Mesenchymal stem cell (in vitro differentiated cells and primary cell): ENCODE measurements at regions not wholly inside any gene's neighbourhood (a gene's known extent, or its start where the extent isn't known, plus 50 kb on each side); places are given as distances from the start of the nearest gene placed in this dataset.

Source experiments
- DNase-seq: peaks from one replicate; pipeline ENCODE4 v3.0.0-alpha.2; 2013
- H2AFZ ChIP-seq: one replicate; pipeline ENCODE4 v1.6.1; 2013; ENCODE audit warnings: low read depth, mild to moderate bottlenecking, control low read depth, inconsistent platforms, low read length, moderate library complexity
- H2AK5ac ChIP-seq: 2 replicates; pipeline ENCODE4 v1.6.1; 2013; ENCODE audit warnings: low read length, moderate library complexity, mild to moderate bottlenecking, inconsistent platforms; ENCODE audit not compliant: severe bottlenecking
- H2BK120ac ChIP-seq: one replicate; pipeline ENCODE4 v1.6.1; 2013; ENCODE audit warnings: low read depth, mild to moderate bottlenecking, inconsistent platforms, low read length, moderate library complexity
- H2BK12ac ChIP-seq, 2 experiments: one replicate each; pipeline ENCODE4 v1.6.1; 2013; ENCODE audit warnings: inconsistent platforms in 2 of 2, low read length in 2 of 2, mild to moderate bottlenecking in 2 of 2, moderate library complexity in 2 of 2, control low read depth in 1 of 2
- H2BK15ac ChIP-seq: one replicate; pipeline ENCODE4 v1.6.1; 2013; ENCODE audit warnings: mild to moderate bottlenecking, low read depth, inconsistent platforms; ENCODE audit not compliant: poor library complexity, severe bottlenecking
- H2BK5ac ChIP-seq: 2 replicates; pipeline ENCODE4 v1.6.1; 2013; ENCODE audit warnings: low read depth, mild to moderate bottlenecking, low read length, control low read depth, inconsistent platforms; ENCODE audit not compliant: poor library complexity, severe bottlenecking
- H3K14ac ChIP-seq, 2 experiments: one replicate each; pipeline ENCODE4 v1.6.1; 2013; ENCODE audit warnings: inconsistent platforms in 2 of 2, low read length in 2 of 2, control low read depth in 1 of 2, mild to moderate bottlenecking in 1 of 2, moderate library complexity in 1 of 2
- H3K18ac ChIP-seq, 2 experiments: one replicate each; pipeline ENCODE4 v1.6.1; 2013; ENCODE audit warnings: inconsistent platforms in 2 of 2, low read length in 2 of 2, control low read depth in 1 of 2, low read depth in 1 of 2, mild to moderate bottlenecking in 1 of 2
- H3K23ac ChIP-seq, 2 experiments: one replicate each; pipeline ENCODE4 v1.6.1; 2013; ENCODE audit warnings: inconsistent platforms in 2 of 2, low read length in 2 of 2, mild to moderate bottlenecking in 2 of 2, moderate library complexity in 2 of 2, control low read depth in 1 of 2
- H3K27ac ChIP-seq: 2 replicates; pipeline ENCODE4 v1.5.1; 2013; ENCODE audit warnings: mild to moderate bottlenecking, moderate library complexity, low read length, control low read depth, inconsistent platforms; ENCODE audit not compliant: poor library complexity, severe bottlenecking
- H3K27me3 ChIP-seq, 2 experiments: 2 replicates each; pipeline versions ENCODE4 v1.6.1 to v1.7.0; 2013; ENCODE audit warnings: low read length in 2 of 2, mild to moderate bottlenecking in 2 of 2, moderate library complexity in 2 of 2, control low read depth in 1 of 2, inconsistent platforms in 1 of 2; ENCODE audit not compliant: control insufficient read depth in 1 of 2, insufficient read depth in 1 of 2
- H3K36me3 ChIP-seq, 2 experiments: 2 replicates each; pipeline versions ENCODE4 v1.6.1 to v1.7.0; 2013; ENCODE audit warnings: low read length in 2 of 2, control low read depth in 1 of 2, inconsistent platforms in 1 of 2, low read depth in 1 of 2, mild to moderate bottlenecking in 1 of 2; ENCODE audit not compliant: insufficient read depth in 2 of 2, control insufficient read depth in 1 of 2
- H3K4ac ChIP-seq, 2 experiments: one replicate each; pipeline ENCODE4 v1.6.1; 2013; ENCODE audit warnings: inconsistent platforms in 2 of 2, low read length in 2 of 2, mild to moderate bottlenecking in 2 of 2, moderate library complexity in 2 of 2, control low read depth in 1 of 2, low read depth in 1 of 2
- H3K4me1 ChIP-seq: 2 replicates; pipeline ENCODE4 v1.6.1; 2013; ENCODE audit warnings: low read depth, low read length, control low read depth; ENCODE audit not compliant: control insufficient read depth, insufficient read depth
- H3K4me2 ChIP-seq: 2 replicates; pipeline ENCODE4 v1.6.1; 2013; ENCODE audit warnings: low read length, mild to moderate bottlenecking, inconsistent platforms; ENCODE audit not compliant: poor library complexity, severe bottlenecking
- H3K4me3 ChIP-seq, 2 experiments: 2 replicates each; pipeline versions ENCODE4 v1.5.1 to v1.7.0; 2013; ENCODE audit warnings: low read length in 2 of 2, mild to moderate bottlenecking in 2 of 2, control low read depth in 1 of 2, low read depth in 1 of 2; ENCODE audit not compliant: insufficient read depth in 1 of 2
- H3K79me1 ChIP-seq: replicated peaks from 2 replicates; pipeline ENCODE4 v1.6.1; 2013; ENCODE audit warnings: mild to moderate bottlenecking, control low read depth, low read length, inconsistent platforms; ENCODE audit not compliant: poor library complexity, severe bottlenecking
- H3K9ac ChIP-seq: 2 replicates; pipeline ENCODE4 v1.7.0; 2013; ENCODE audit warnings: mild to moderate bottlenecking, low read length, moderate library complexity
- H3K9me3 ChIP-seq: 2 replicates; pipeline ENCODE4 v1.7.0; 2013; ENCODE audit warnings: mild to moderate bottlenecking, low read length; ENCODE audit not compliant: control insufficient read depth
- H4K8ac ChIP-seq: one replicate; pipeline ENCODE4 v1.6.1; 2013; ENCODE audit warnings: inconsistent platforms, mild to moderate bottlenecking, low read length, moderate library complexity
- H4K91ac ChIP-seq: one replicate; pipeline ENCODE4 v1.6.1; 2013; ENCODE audit warnings: mild to moderate bottlenecking, low read length, inconsistent platforms
- WGBS: methylation state at CpG from one replicate; pipeline ENCODE4 v1.1.7; 2013; ENCODE audit warnings: mixed read lengths; 5-methylcytosine and 5-hydroxymethylcytosine counted together

DNA sequence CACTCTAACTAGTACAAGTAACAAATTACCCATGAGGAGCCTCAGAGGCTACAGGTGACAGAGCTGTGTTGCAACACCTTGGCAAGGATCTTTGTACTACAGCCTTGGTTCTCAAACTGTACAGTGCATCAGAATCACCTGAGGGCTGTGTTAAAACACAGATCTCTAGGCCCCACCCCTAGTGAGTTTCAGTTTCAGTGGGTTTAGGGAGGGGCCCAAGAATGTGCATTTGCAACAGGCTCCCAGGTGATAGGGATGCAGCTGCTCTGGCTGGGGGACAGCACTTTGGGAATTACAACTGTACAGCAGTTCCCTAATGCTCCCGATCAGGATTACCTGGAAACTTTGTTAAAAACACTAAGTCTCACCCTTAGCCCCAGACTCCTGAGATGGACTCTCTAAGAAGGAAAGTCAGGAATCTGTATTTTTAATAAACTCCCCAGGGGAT is 66.1 kb upstream of the NR2F2 start:
- no peak for DNase-seq
- Histone ChIP-seq H4K91ac (no peak overlapping the region), H3K18ac (peak overlapping the region in 1 of 2 experiments; percentile 52), H3K4me2 (no peak overlapping the region), H2BK5ac (peak overlapping the region; percentile 15), H3K9me3 (no peaks in the 10 kb centered on the region), H3K4me1 (peaks cover 14% of the 10 kb centered on the region), H3K36me3 (peaks cover 0 to 33% of the 10 kb centered on the region in 2 experiments), H2AFZ (no peak overlapping the region), H2AK5ac (peak overlapping the region; percentile 74), H4K8ac (no peak overlapping the region), H3K14ac (no peak overlapping the region), H2BK12ac (no peak overlapping the region), H3K79me1 (peaks cover 10% of the 10 kb centered on the region), H3K9ac (no peak overlapping the region), H3K23ac (no peak overlapping the region), H3K4me3 (no peak overlapping the region), H2BK15ac (no peak overlapping the region), H3K27me3 (no peaks in the 10 kb centered on the region), H2BK120ac (no peak overlapping the region), H3K27ac (peak overlapping the region; percentile 18), H3K4ac (no peak overlapping the region)
- WGBS = no CpG with 5 or more reads among the region's 1 CpG

- H3K36me3 ChIP-seq = peaks cover 0 to 39% of the 10 kb centered on the region in 2 experiments
- H3K79me1 ChIP-seq = peaks cover 9% of the 10 kb centered on the region
- H3K23ac ChIP-seq = no peak overlapping the region
- H2BK12ac ChIP-seq = no peak overlapping the region
- no peaks in the 10 kb centered on the region for H3K9me3 ChIP-seq
- H3K4ac ChIP-seq = no peak overlapping the region
- no peak overlapping the region for H2BK120ac ChIP-seq
- peak overlapping the region; percentile 18 for H3K27ac ChIP-seq
- no peak overlapping the region for H2BK5ac ChIP-seq
- H2BK15ac ChIP-seq = no peak overlapping the region
- DNase-seq = peak; percentile 54
- no peak overlapping the region for H3K4me3 ChIP-seq
- peaks cover 14% of the 10 kb centered on the region for H3K4me1 ChIP-seq
- 27% methylated on average over 6 of the region's 8 CpGs for WGBS
- no peaks in the 10 kb centered on the region for H3K27me3 ChIP-seq
- no peak overlapping the region for H4K8ac ChIP-seq
- H3K4me2 ChIP-seq = no peak overlapping the region
- no peak overlapping the region for H4K91ac ChIP-seq
- no peak overlapping the region for H2AFZ ChIP-seq
- no peak overlapping the region for H3K9ac ChIP-seq
- no peak overlapping the region for H3K14ac ChIP-seq
- peak overlapping the region; percentile 74 for H2AK5ac ChIP-seq
- no peak overlapping the region for H3K18ac ChIP-seq
These were observed 65.5 kb upstream of the NR2F2 start for GRCh38 chr15:96264801-96265515.

- Histone ChIP-seq H3K79me1 (peaks cover 10% of the 10 kb centered on the region), H3K9me3 (no peaks in the 10 kb centered on the region), H3K4ac (no peak overlapping the region), H2BK12ac (no peak overlapping the region), H4K91ac (no peak overlapping the region), H3K23ac (no peak overlapping the region), H3K4me2 (no peak overlapping the region), H2AK5ac (no peak overlapping the region), H3K4me1 (peaks cover 11% of the 10 kb centered on the region), H2BK120ac (no peak overlapping the region), H4K8ac (no peak overlapping the region), H2BK5ac (no peak overlapping the region), H3K27ac (no peak overlapping the region), H3K4me3 (no peak overlapping the region), H3K14ac (no peak overlapping the region), H3K18ac (no peak overlapping the region), H3K36me3 (peaks cover 0 to 44% of the 10 kb centered on the region in 2 experiments), H2AFZ (no peak overlapping the region), H2BK15ac (no peak overlapping the region), H3K27me3 (no peaks in the 10 kb centered on the region), H3K9ac (no peak overlapping the region)
- no peak for DNase-seq
- WGBS = over 99% methylated on average over 3 of the region's 5 CpGs
These were observed 64.0 kb upstream of the NR2F2 start for GRCh38 chr15:96266456-96266855.

GRCh38 chr15:96267463-96267862 is 63.0 kb upstream of the NR2F2 start:
- no peaks in the 10 kb centered on the region for H3K9me3 ChIP-seq
- H3K23ac ChIP-seq = no peak overlapping the region
- H2BK12ac ChIP-seq = no peak overlapping the region
- H3K4me1 ChIP-seq = peaks cover 11% of the 10 kb centered on the region
- WGBS = 98% methylated on average over 4 of the region's 4 CpGs
- H3K27me3 ChIP-seq = no peaks in the 10 kb centered on the region
- H2AK5ac ChIP-seq = peak overlapping the region; percentile 76
- H3K27ac ChIP-seq = no peak overlapping the region
- no peak overlapping the region for H2BK5ac ChIP-seq
- no peak for DNase-seq
- no peak overlapping the region for H2AFZ ChIP-seq
- no peak overlapping the region for H4K8ac ChIP-seq
- no peak overlapping the region for H2BK15ac ChIP-seq
- no peak overlapping the region for H3K4me2 ChIP-seq
- peaks cover 0 to 48% of the 10 kb centered on the region in 2 experiments for H3K36me3 ChIP-seq
- H4K91ac ChIP-seq = no peak overlapping the region
- peaks cover 11% of the 10 kb centered on the region for H3K79me1 ChIP-seq
- H2BK120ac ChIP-seq = no peak overlapping the region
- H3K4ac ChIP-seq = no peak overlapping the region
- H3K4me3 ChIP-seq = no peak overlapping the region
- no peak overlapping the region for H3K18ac ChIP-seq
- H3K14ac ChIP-seq = no peak overlapping the region
- no peak overlapping the region for H3K9ac ChIP-seq
